ENCODE measurements at regions not wholly inside any gene's neighbourhood (a gene's known extent, or its start where the extent isn't known, plus 50 kb on each side); places are given as distances from the start of the nearest gene placed in this dataset.

GRCh38 chr12:69108037-69108436, 131.3 kb upstream of the CPSF6 start:
- Histone ChIP-seq H3K9me3 (ENCODE audit: control insufficient read depth, insufficient read depth, low read length) (no peaks in the 10 kb centered on the region), H3K36me3 (ENCODE audit: control insufficient read depth, low read length) (no peaks in the 10 kb centered on the region), H3K27ac (ENCODE audit: low read depth, low read length) (no peak overlapping the region), H3K27me3 (ENCODE audit: control insufficient read depth, low read length) (no peaks in the 10 kb centered on the region), H3K4me3 (ENCODE audit: low read length) (no peak overlapping the region), H3K79me2 (ENCODE audit: control insufficient read depth, low read length) (no peaks in the 10 kb centered on the region), H3K9me2 (replicated peaks; ENCODE audit: control insufficient read depth, low read length) (no peaks in the 10 kb centered on the region), H3F3A (ENCODE audit: control insufficient read depth, insufficient read depth) (no peaks in the 10 kb centered on the region), H4K20me1 (ENCODE audit: control insufficient read depth, insufficient read depth, low read depth, low read length) (no peaks in the 10 kb centered on the region), H3K4me2 (ENCODE audit: low read length) (no peak overlapping the region), H3K4me1 (ENCODE audit: control insufficient read depth, low read length) (peaks cover 14% of the 10 kb centered on the region)
- no peak for TF ChIP-seq EZH2phosphoT487 (IDR thresholded peaks at IDR 0.05; ENCODE audit: borderline replicate concordance, low read length)
- TF ChIP-seq CTCF (IDR thresholded peaks at IDR 0.05; ENCODE audit: low read depth, low read length, poor library complexity, severe bottlenecking) = no peak

- no peak overlapping the region for H3K4me2 ChIP-seq (ENCODE audit: low read length)
These were observed 126.8 kb upstream of the CPSF6 start for GRCh38 chr12:69112616-69113015.

GRCh38 chr12:69115099-69115498, 124.3 kb upstream of the CPSF6 start:
- Histone ChIP-seq H3K27me3 (ENCODE audit: control insufficient read depth, low read length) (no peaks in the 10 kb centered on the region), H3K4me3 (ENCODE audit: low read length) (no peak overlapping the region), H3K36me3 (ENCODE audit: control insufficient read depth, low read length) (no peaks in the 10 kb centered on the region), H3K4me1 (ENCODE audit: control insufficient read depth, low read length) (no peaks in the 10 kb centered on the region), H3K9me2 (replicated peaks; ENCODE audit: control insufficient read depth, low read length) (no peaks in the 10 kb centered on the region), H4K20me1 (ENCODE audit: control insufficient read depth, insufficient read depth, low read depth, low read length) (no peaks in the 10 kb centered on the region), H3K27ac (ENCODE audit: low read depth, low read length) (no peak overlapping the region), H3K79me2 (ENCODE audit: control insufficient read depth, low read length) (no peaks in the 10 kb centered on the region), H3F3A (ENCODE audit: control insufficient read depth, insufficient read depth) (no peaks in the 10 kb centered on the region), H3K4me2 (ENCODE audit: low read length) (no peak overlapping the region), H3K9me3 (ENCODE audit: control insufficient read depth, insufficient read depth, low read length) (no peaks in the 10 kb centered on the region)
- TF ChIP-seq EZH2phosphoT487 (IDR thresholded peaks at IDR 0.05; ENCODE audit: borderline replicate concordance, low read length) (no peak), CTCF (IDR thresholded peaks at IDR 0.05; ENCODE audit: low read depth, low read length, poor library complexity, severe bottlenecking) (no peak)

More at GRCh38 chr12:69112616-69113015, 126.8 kb upstream of the CPSF6 start:
- Histone ChIP-seq H3K79me2 (ENCODE audit: control insufficient read depth, low read length) (no peaks in the 10 kb centered on the region), H3K4me3 (ENCODE audit: low read length) (no peak overlapping the region), H3K4me1 (ENCODE audit: control insufficient read depth, low read length) (no peaks in the 10 kb centered on the region), H4K20me1 (ENCODE audit: control insufficient read depth, insufficient read depth, low read depth, low read length) (no peaks in the 10 kb centered on the region), H3K27ac (ENCODE audit: low read depth, low read length) (no peak overlapping the region), H3K9me2 (replicated peaks; ENCODE audit: control insufficient read depth, low read length) (no peaks in the 10 kb centered on the region), H3K36me3 (ENCODE audit: control insufficient read depth, low read length) (no peaks in the 10 kb centered on the region), H3F3A (ENCODE audit: control insufficient read depth, insufficient read depth) (no peaks in the 10 kb centered on the region), H3K9me3 (ENCODE audit: control insufficient read depth, insufficient read depth, low read length) (no peaks in the 10 kb centered on the region), H3K27me3 (ENCODE audit: control insufficient read depth, low read length) (no peaks in the 10 kb centered on the region)
- no peak for TF ChIP-seq EZH2phosphoT487 (IDR thresholded peaks at IDR 0.05; ENCODE audit: borderline replicate concordance, low read length)
- TF ChIP-seq CTCF (IDR thresholded peaks at IDR 0.05; ENCODE audit: low read depth, low read length, poor library complexity, severe bottlenecking) = no peak

GRCh38 chr12:69115951-69116350, 123.4 kb upstream of the CPSF6 start:
- Histone ChIP-seq H3K27ac (ENCODE audit: low read depth, low read length) (no peak overlapping the region), H3F3A (ENCODE audit: control insufficient read depth, insufficient read depth) (no peaks in the 10 kb centered on the region), H3K9me2 (replicated peaks; ENCODE audit: control insufficient read depth, low read length) (no peaks in the 10 kb centered on the region), H3K27me3 (ENCODE audit: control insufficient read depth, low read length) (no peaks in the 10 kb centered on the region), H3K36me3 (ENCODE audit: control insufficient read depth, low read length) (no peaks in the 10 kb centered on the region), H3K9me3 (ENCODE audit: control insufficient read depth, insufficient read depth, low read length) (no peaks in the 10 kb centered on the region), H3K4me2 (ENCODE audit: low read length) (no peak overlapping the region), H4K20me1 (ENCODE audit: control insufficient read depth, insufficient read depth, low read depth, low read length) (no peaks in the 10 kb centered on the region), H3K79me2 (ENCODE audit: control insufficient read depth, low read length) (no peaks in the 10 kb centered on the region), H3K4me1 (ENCODE audit: control insufficient read depth, low read length) (no peaks in the 10 kb centered on the region), H3K4me3 (ENCODE audit: low read length) (no peak overlapping the region)
- TF ChIP-seq EZH2phosphoT487 (IDR thresholded peaks at IDR 0.05; ENCODE audit: borderline replicate concordance, low read length) (no peak), CTCF (IDR thresholded peaks at IDR 0.05; ENCODE audit: low read depth, low read length, poor library complexity, severe bottlenecking) (no peak)

Data from DOHH2 (cell line).